ENCODE measurements at regions not wholly inside any gene's neighbourhood (a gene's known extent, or its start where the extent isn't known, plus 50 kb on each side); places are given as distances from the start of the nearest gene placed in this dataset.

DNA sequence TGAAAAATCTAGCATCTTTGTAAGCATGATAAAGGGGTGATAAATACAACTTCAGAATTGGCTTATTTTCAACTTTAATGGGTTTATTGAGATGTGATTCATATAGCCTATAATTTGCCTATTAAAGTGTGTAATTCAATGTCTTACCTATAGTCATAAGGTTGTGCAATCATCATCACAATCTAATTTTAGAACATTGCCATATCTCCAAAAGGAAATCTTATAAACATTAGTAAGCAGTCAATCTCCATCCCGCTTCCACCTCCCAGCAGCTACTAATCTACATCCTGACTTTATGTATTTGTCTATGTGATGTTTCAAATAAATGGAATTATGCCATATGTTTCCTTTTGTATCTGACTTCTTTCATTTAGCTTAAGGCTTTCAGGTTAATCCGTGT is 145.2 kb upstream of the KLHL1 start:
- H3K9me3 ChIP-seq: no peaks in the 10 kb centered on the region
- TF ChIP-seq, protein P1, sequence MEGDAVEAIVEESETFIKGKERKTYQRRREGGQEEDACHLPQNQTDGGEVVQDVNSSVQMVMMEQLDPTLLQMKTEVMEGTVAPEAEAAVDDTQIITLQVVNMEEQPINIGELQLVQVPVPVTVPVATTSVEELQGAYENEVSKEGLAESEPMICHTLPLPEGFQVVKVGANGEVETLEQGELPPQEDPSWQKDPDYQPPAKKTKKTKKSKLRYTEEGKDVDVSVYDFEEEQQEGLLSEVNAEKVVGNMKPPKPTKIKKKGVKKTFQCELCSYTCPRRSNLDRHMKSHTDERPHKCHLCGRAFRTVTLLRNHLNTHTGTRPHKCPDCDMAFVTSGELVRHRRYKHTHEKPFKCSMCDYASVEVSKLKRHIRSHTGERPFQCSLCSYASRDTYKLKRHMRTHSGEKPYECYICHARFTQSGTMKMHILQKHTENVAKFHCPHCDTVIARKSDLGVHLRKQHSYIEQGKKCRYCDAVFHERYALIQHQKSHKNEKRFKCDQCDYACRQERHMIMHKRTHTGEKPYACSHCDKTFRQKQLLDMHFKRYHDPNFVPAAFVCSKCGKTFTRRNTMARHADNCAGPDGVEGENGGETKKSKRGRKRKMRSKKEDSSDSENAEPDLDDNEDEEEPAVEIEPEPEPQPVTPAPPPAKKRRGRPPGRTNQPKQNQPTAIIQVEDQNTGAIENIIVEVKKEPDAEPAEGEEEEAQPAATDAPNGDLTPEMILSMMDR (IDR thresholded peaks at IDR 0.05): no peak
- H3K27ac ChIP-seq: no peak overlapping the region
- intact Hi-C loops (cut with DNase I): no loop called here
- H3K27me3 ChIP-seq (ENCODE audit: low read depth): no peaks in the 10 kb centered on the region
- no peaks in the 10 kb centered on the region for H3K4me1 ChIP-seq
- DNase-seq: no peak
- no peak for ATAC-seq
- H3K36me3 ChIP-seq: no peaks in the 10 kb centered on the region
- no peak overlapping the region for H3K4me3 ChIP-seq

DNA sequence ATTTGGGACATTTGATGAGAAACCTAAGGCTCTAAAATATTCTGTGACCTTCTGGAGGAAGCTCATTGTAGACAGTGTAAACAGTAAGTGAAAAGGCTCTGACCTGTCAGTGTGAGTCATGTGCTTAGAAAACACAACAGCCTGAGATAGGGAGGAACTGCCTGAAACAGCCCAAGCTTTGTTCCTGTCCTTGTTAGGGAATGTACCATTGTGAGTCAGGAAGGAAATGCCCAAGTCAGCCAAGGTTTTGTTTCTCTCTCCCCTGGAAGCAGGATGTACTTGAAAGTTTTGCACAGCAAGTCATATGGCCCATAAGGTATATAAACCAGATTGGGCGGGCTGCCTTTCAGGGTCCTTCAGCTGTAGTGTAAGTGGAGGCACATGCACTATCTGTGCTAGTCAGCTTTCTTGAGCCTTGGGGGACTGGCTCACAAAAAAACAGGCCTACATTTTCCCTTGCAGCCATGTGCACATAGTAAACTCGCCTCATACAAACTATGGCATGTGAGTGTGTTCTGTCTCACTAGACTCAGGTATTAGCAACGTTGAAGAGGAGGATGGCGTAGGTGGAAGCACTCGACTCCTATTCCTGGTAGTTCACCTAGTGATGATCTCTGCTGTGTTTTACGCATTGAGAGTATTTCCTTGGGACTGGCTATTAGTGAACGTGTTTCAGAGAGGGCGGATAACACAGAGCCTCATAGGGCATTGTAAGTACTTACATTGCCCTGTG is 141.2 kb upstream of the KLHL1 start:
- Histone ChIP-seq H3K27ac (no peak overlapping the region), H3K27me3 (ENCODE audit: low read depth) (no peaks in the 10 kb centered on the region), H3K4me1 (no peaks in the 10 kb centered on the region), H3K9me3 (no peaks in the 10 kb centered on the region), H3K4me3 (no peak overlapping the region), H3K36me3 (no peaks in the 10 kb centered on the region)
- intact Hi-C loops (cut with DNase I): no loop called here
- DNase-seq (no peak), ATAC-seq (peak in 1 of 2 donors; percentile 37)
- TF ChIP-seq, protein P1 (IDR thresholded peaks at IDR 0.05): no peak

DNA sequence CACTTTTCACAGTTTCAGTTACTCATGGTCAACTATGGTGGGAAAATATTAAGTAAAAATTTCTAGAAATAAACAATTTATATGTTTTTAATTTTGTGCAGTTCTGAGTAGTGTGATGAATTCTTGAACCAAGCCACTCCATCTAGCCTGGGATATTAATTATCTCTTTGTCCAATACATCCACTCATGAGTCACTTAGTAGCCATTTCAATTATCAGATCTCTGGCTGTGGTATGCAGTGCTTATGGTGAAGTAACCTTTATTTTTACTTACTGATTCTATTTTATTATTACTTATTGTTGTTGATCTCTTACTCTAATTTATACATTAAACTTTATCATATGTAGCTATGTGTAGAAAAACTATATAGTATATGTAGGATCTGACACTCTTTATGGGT is 128.9 kb upstream of the KLHL1 start:
- no peaks in the 10 kb centered on the region for H3K9me3 ChIP-seq
- ATAC-seq: no peak
- no peaks in the 10 kb centered on the region for H3K27me3 ChIP-seq (ENCODE audit: low read depth)
- H3K27ac ChIP-seq: no peak overlapping the region
- intact Hi-C loops (cut with DNase I): no loop called here
- H3K36me3 ChIP-seq: no peaks in the 10 kb centered on the region
- TF ChIP-seq, protein P1 (IDR thresholded peaks at IDR 0.05): no peak
- no peak overlapping the region for H3K4me3 ChIP-seq
- no peaks in the 10 kb centered on the region for H3K4me1 ChIP-seq
- DNase-seq: no peak

DNA sequence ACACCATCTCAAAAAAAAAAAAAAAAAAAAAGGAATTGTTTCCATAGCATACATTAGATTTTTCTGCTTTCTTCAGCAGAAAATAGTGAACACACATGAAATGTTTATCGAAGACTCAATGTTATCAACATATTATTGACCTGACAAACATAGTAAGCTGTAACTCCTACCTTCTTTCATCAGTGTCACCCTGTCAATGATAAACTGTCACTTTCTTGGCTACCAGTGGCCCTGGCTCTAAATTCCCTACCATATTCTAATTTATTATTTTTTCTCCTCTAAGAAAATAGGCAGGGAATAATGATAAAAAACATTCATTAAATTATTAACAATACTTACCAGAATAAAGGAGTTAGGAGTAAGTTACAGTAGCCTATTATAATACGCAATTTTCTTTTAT is 127.3 kb upstream of the KLHL1 start:
- no peaks in the 10 kb centered on the region for H3K4me1 ChIP-seq
- intact Hi-C loops (cut with DNase I): no loop called here
- no peaks in the 10 kb centered on the region for H3K36me3 ChIP-seq
- TF ChIP-seq, protein P1 (IDR thresholded peaks at IDR 0.05): no peak
- no peak for DNase-seq
- ATAC-seq: no peak
- no peak overlapping the region for H3K27ac ChIP-seq
- H3K27me3 ChIP-seq (ENCODE audit: low read depth): no peaks in the 10 kb centered on the region
- no peak overlapping the region for H3K4me3 ChIP-seq
- H3K9me3 ChIP-seq: no peaks in the 10 kb centered on the region

DNA sequence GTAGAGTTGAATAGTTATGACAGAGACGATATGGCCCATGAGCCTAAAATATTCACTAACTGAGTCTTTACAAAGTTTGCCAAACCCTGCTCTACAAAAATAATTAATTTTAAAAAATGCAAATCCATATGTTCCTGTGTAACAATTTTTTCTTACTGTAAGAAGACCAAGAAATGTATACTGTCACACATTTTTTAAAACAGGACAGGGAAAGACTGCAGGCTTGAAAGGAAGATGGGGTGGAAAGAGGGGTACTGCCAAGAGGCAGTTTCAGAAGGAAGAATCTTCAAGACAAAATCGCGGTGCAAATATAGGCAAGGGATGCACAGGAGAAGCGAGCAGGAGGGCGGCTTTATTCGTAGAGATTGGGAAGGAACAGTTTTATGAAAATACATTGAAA is 115.7 kb upstream of the KLHL1 start:
- ATAC-seq (no peak), DNase-seq (no peak)
- intact Hi-C loops (cut with DNase I): no loop called here
- Histone ChIP-seq H3K9me3 (no peaks in the 10 kb centered on the region), H3K27ac (no peak overlapping the region), H3K4me3 (no peak overlapping the region), H3K27me3 (ENCODE audit: low read depth) (no peaks in the 10 kb centered on the region), H3K4me1 (no peaks in the 10 kb centered on the region), H3K36me3 (no peaks in the 10 kb centered on the region)
- TF ChIP-seq, protein P1 (IDR thresholded peaks at IDR 0.05): no peak
